ENCODE measurements at regions not wholly inside any gene's neighbourhood (a gene's known extent, or its start where the extent isn't known, plus 50 kb on each side); places are given as distances from the start of the nearest gene placed in this dataset.
A peak's percentile ranks its signal among the peaks of the same experiment; 100 is the strongest.

- no peak for DNase-seq (ENCODE audit: low spot score)
These were observed 385.4 kb downstream of the TMEM135 start for GRCh38 chr11:87423161-87423560.

GRCh38 chr11:87422566-87422965 is 384.8 kb downstream of the TMEM135 start:
- TF ChIP-seq CTCF (IDR thresholded peaks at IDR 0.05; ENCODE audit: extremely low read depth, missing control alignments): no peak
- DNase-seq (ENCODE audit: low spot score): no peak

More at GRCh38 chr11:87423161-87423560, 385.4 kb downstream of the TMEM135 start:
- no peak for TF ChIP-seq CTCF (IDR thresholded peaks at IDR 0.05; ENCODE audit: extremely low read depth, missing control alignments)

DNA sequence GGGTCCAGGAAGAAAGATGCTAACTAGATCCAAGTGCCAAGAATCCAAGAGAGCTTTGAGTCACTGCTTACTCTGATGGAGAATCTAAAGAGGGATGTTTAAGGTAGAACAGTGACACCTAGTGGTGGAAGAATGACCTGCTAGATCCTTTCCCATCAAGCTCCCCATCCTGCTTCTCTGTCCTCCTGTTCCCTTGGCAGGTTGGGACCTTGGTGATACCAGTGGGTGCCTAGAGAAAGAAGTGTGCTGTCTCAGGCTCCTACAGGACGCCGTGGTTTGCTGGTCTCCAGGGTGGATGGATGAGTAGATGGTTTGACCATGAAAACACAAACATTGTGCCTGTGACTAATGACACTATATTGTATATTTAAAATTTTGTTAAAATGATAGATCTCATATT is 383.7 kb downstream of the TMEM135 start:
- peak; percentile 42 for TF ChIP-seq CTCF (IDR thresholded peaks at IDR 0.05; ENCODE audit: extremely low read depth, missing control alignments)
- DNase-seq (ENCODE audit: low spot score): peak; percentile 51

DNA sequence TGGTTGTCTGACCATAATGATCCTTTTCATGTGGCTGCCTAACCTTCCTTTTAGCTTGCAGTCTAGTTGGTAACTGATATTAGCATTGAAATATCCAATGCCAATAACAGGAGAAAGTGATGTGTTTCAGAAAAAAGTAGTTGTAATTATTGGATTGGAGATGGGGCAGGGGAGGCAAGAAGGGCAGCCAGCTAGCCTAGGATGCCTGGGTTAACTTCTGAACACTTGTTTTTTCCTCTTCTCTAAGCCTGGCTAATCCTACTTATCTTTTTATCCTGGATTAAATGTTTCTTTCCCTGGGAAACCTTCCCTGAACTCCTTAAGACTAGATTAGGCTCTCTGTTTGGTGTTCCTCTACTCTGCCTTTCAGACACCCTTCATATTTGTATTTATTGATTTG is 380.2 kb downstream of the TMEM135 start:
- no peak for DNase-seq (ENCODE audit: low spot score)
- no peak for TF ChIP-seq CTCF (IDR thresholded peaks at IDR 0.05; ENCODE audit: extremely low read depth, missing control alignments)

GRCh38 chr11:87405843-87406242 is 368.1 kb downstream of the TMEM135 start:
- no peak for DNase-seq (ENCODE audit: low spot score)
- no peak for TF ChIP-seq CTCF (IDR thresholded peaks at IDR 0.05; ENCODE audit: extremely low read depth, missing control alignments)

GRCh38 chr11:87405356-87405755 is 367.6 kb downstream of the TMEM135 start:
- no peak for TF ChIP-seq CTCF (IDR thresholded peaks at IDR 0.05; ENCODE audit: extremely low read depth, missing control alignments)
- DNase-seq (ENCODE audit: low spot score): no peak

- TF ChIP-seq CTCF (IDR thresholded peaks at IDR 0.05; ENCODE audit: extremely low read depth, missing control alignments): no peak
These were observed 363.9 kb downstream of the TMEM135 start for GRCh38 chr11:87401653-87402052.

More at GRCh38 chr11:87401653-87402052, 363.9 kb downstream of the TMEM135 start:
- DNase-seq (ENCODE audit: low spot score): no peak

All from GM20000 (cell line).